ENCODE measurements at regions not wholly inside any gene's neighbourhood (a gene's known extent, or its start where the extent isn't known, plus 50 kb on each side); places are given as distances from the start of the nearest gene placed in this dataset.

- no peak for DNase-seq
Measured at GRCh38 chr22:27558658-27559371, 242.7 kb downstream of the MN1 start.

DNA sequence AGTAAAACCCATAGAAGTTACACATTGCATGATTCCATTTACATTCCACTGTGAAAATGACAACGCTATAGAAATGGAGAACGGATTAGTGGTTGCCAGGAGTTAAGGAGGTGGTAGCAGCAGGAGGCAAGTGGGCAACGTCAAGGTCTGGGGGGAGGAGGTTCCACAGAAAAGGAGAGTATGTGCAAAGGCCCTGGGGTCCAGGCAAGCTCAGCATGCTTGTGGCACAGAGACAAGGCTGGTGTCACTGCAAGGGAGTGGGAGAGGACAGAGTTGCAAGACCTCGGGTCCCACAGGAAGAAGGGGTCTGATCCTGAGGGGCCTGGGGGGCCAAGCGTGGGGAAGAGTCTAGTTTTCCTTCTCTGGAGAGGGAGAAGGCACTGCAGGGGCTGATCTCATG, 240.8 kb downstream of the MN1 start:
- DNase-seq, result no peak

- no peak for DNase-seq
Measured at GRCh38 chr22:27561286-27561904, 240.2 kb downstream of the MN1 start.

DNA sequence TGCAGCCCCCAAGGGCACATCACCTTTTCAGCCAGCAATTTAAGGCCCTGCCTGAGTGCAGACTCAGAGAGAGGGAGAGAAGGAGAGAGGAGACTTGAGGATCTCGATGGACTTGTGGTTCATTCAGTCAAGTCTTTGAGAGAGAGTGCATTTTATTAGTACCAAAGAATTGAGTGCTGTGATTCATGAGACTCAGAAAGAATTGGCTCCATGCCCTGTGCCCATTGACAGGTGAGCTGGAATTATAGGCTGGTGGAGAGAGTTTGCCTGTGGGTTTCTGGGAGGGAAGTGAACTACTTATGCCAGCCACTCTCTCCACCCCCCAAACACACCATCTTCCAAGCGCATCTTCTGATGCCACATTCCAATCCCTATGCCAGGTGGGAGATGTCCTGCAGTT, 236.8 kb downstream of the MN1 start:
- DNase-seq, result no peak

DNA sequence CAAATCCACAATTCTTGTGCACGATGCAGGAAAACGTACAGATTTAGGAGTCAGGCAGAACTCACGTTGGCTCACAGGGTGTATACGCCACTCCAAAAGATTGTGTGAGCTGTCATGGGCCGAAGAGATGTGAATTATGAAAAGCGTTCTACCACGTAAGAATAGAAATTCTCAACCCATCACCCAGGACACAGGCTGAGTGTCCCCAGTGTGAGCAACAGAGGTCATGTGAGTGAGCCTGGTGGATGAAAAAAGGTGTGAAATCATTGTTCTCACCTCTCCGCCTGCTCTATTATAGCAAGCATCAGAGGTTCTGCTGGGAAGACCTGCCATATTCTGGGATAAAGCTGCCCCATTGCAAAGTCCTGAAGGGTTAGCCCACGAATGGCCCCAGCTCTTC, 235.0 kb downstream of the MN1 start:
- DNase-seq, result no peak

DNA sequence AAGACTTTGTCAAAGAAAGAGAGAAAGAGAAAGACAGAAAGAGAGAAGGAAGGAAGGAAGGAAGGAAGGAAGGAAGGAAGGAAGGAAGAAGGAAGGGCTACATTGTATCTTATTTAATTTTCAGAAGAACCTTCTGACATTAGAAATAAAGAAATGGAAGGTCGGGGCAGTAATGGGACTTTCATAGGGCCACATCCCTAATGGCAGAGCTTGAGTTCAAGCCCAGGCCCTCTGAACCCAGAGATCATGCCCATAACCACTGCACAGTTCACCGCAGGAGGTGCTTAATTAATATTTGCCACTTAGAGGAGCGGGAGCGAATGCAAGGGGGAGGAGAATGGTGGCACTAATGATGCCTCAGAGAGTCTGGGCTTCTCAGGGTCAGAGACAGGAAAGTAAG, 233.3 kb downstream of the MN1 start:
- no peak for DNase-seq

- no peak for DNase-seq
Measured at GRCh38 chr22:27571463-27572277, 229.9 kb downstream of the MN1 start.

DNA sequence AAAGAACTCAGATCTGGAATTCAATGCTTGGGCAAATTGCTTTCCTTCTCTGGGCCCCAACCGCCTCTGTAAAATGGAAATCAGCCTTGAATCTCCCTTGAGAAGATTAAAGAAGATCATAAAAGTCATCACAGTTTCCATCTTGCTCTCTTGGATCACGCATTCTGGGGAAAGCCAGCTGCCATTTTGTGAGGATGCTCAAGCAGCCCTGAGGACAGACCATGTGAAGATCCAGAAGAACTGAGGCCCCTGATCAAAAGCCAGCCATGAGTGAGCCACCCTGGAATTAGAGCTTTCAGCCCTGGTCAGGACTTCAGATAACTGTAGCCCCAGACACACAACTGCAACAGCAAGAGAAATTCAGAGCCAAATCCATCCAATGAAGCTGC, 229.3 kb downstream of the MN1 start:
- no peak for DNase-seq

DNA sequence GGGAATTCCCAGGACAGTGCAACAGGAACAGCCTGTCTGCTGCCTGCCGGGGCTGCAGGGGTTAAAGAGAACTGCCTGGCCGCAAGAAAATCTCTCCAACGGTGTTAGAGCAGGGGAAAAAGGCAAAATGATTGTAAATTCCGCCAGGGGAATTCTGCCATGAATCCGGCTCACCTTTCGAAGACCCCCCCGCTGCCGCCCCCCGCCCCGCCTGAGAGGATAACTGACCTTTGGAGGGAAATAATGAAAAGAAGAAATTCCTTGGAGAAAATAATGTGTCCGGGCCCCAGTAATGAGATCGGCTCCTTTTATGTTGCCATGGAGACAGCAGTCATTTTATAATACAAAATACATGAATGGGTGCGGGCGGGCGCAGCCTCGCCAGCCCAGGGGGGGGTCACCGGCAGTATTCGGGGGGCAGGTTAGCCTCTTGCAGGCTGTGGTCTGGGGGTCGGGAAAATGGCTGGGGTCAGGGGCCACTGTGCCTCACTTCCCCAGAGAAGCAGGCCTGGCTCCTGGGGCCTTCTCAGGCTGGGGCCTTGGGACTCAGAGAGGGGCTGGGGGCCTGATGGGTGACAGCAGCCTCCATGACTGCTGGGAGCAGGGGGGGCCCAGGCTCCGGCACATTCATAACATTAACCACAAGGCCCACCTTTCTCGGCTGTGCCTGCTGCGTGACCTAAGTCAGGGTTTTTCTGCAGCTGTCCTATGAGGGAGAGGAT, 228.1 kb downstream of the MN1 start:
- DNase-seq, result no peak

- no peak for DNase-seq
Measured at GRCh38 chr22:27574002-27574366, 227.6 kb downstream of the MN1 start.

GRCh38 chr22:27574651-27575050, 226.9 kb downstream of the MN1 start:
- DNase-seq, result no peak

DNA sequence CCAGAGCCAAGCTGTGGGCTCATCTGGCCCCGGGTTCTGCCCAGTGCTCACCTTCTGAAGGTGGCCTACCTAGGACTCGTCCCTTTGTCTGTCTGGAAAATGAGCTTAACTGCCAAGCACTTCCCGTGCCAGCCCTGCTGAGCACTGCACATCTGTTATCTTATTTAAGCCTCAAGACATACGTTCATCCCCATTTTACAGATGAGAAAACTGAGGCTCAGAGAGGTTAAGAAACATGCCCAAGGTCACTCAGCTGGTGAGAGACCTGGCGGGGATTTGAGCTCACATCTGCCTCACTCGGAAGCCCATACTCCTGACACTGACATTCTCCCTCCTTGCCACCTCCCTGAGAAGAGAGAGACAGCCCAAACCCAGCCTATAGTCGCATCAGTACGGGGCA, 226.2 kb downstream of the MN1 start:
- DNase-seq, result no peak

- no peak for DNase-seq
Measured at GRCh38 chr22:27576413-27576812, 225.1 kb downstream of the MN1 start.

GRCh38 chr22:27576815-27577573, 224.6 kb downstream of the MN1 start:
- DNase-seq, result no peak

GRCh38 chr22:27577574-27577969, 224.0 kb downstream of the MN1 start:
- DNase-seq, result no peak

DNA sequence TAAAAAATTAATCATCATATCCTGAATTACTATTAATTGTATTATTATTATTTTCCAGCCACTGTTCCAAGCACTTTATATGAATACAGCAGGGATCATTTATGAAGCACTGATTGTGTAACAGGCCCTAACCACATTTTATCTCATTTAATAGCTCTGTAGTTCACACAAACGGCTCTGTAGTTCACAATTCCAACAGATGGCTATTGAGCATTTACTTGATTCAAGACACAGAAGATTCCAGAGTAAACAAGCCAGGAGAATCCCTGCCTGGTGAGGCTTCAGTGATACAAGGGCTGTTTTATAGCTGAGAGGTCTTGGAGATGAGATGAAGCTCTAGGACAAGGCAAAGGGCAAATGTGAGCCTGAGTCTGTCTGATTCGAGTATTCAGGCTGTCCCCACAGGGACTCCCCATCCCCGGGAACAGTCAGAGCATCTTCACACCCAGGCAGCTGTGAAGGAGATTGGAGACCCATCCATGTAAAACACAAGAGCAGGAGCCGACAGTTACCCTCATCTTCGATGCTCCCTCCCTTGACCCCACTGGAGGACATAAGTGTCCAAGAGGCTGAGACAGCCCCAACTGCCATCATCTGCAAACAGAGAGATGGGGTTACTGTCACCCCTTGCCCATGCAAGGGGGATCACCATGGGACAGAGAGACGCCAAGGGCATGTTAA, 222.5 kb downstream of the MN1 start:
- no peak for DNase-seq

DNA sequence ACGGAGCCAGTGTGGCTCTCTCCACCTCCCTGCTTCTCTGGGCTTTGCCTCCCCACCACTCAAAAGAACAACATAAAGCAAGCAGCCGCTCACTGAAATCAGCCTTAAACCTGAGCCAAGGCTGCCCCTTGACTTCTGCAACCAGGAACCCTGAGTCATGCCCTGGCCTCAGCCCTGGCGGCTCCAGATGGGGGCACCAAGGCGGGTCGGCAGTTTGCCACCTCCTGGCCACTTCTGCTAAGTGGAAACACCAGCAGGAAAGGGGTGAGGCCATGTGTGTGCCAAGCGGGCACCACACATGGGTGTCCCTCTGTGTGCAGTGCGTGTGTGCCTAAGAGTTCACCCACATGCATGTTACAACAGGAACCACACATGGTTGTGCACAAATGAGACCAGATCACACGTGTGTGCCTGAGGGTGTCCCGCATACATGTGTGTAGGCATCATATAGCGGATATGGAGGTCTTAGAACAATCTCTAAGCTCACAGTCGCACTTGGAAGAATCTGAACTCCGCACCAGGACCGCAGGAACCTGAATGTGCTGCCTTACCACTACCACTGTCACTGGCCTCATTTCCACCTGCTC, 221.2 kb downstream of the MN1 start:
- DNase-seq, result no peak

GRCh38 chr22:27581236-27581635, 220.3 kb downstream of the MN1 start:
- no peak for DNase-seq

- no peak for DNase-seq
Measured at GRCh38 chr22:27581688-27582087, 219.9 kb downstream of the MN1 start.

DNA sequence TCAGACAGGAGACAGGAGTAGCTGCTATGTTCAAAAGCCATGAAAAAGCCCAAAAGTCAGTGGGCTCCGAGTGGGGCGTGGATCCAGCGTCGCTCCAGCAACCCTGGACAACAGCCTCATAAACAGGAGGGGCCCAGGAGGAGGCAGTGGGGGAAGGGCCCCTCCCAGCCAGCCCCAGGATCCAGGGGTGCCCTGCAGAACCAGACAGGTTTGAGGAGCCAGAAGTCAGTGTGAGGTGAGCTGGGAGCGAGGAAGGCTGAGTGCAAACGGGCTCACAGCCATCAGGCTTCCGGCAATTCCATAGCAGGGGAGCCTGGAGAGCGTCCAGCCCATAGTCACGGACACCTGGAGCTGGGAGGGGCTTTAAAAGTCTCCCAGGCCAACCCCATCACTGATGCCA, 217.7 kb downstream of the MN1 start:
- no peak for DNase-seq

GRCh38 chr22:27585141-27585540, 216.4 kb downstream of the MN1 start:
- no peak for DNase-seq

DNA sequence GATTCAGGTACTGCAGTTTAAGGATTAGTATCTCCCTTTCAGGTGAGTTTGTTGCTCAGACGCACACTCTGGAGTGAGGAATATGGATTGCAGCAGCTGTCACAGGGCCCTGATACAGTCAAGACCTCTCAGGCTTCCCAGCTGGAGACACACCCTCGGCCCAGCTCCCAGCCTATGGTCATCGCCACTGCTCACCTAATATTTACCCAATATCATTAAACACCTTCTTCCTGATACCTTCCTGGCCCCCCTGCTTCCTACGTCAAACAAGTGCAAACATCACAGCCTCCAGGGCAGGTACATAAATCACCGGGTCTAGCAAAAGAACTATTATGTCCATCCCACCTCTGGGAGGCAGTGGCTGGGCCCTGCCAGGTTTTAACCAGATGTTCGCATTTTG, 213.3 kb downstream of the MN1 start:
- DNase-seq, result no peak
